ENCODE measurements at regions not wholly inside any gene's neighbourhood (a gene's known extent, or its start where the extent isn't known, plus 50 kb on each side); places are given as distances from the start of the nearest gene placed in this dataset.

GRCh38 chr5:97628031-97628430, 445.0 kb upstream of the RIOK2 start:
- H3K36me3 ChIP-seq (ENCODE audit: insufficient read depth), result no peaks in the 10 kb centered on the region
- no peaks in the 10 kb centered on the region for H3K79me2 ChIP-seq (ENCODE audit: insufficient read depth, low read depth)
- no peaks in the 10 kb centered on the region for H4K20me1 ChIP-seq (ENCODE audit: insufficient read depth)
- H3K9ac ChIP-seq, result no peak overlapping the region
- no peak for TF ChIP-seq CTCF (conservative IDR thresholded peaks at IDR 0.05; ENCODE audit: low read depth, low read length)
- H3K27ac ChIP-seq, result no peak overlapping the region
- H2AFZ ChIP-seq (ENCODE audit: low read depth), result no peak overlapping the region
- no peak overlapping the region for H3K4me3 ChIP-seq (IDR thresholded peaks at IDR 0.05; ENCODE audit: insufficient read depth, low read depth, low read length)
- H3K27me3 ChIP-seq (ENCODE audit: insufficient read depth, low read depth), result no peaks in the 10 kb centered on the region
- H3K4me1 ChIP-seq (ENCODE audit: low read depth, poor library complexity, severe bottlenecking), result peaks cover 8% of the 10 kb centered on the region
- H3K4me2 ChIP-seq, result no peak overlapping the region

GRCh38 chr5:97628807-97629206, 445.8 kb upstream of the RIOK2 start:
- Histone ChIP-seq H3K4me2 (no peak overlapping the region), H3K27me3 (ENCODE audit: insufficient read depth, low read depth) (no peaks in the 10 kb centered on the region), H2AFZ (ENCODE audit: low read depth) (no peak overlapping the region), H4K20me1 (ENCODE audit: insufficient read depth) (no peaks in the 10 kb centered on the region), H3K4me3 (IDR thresholded peaks at IDR 0.05; ENCODE audit: insufficient read depth, low read depth, low read length) (no peak overlapping the region), H3K79me2 (ENCODE audit: insufficient read depth, low read depth) (no peaks in the 10 kb centered on the region), H3K27ac (no peak overlapping the region), H3K4me1 (ENCODE audit: low read depth, poor library complexity, severe bottlenecking) (peaks cover under 1% of the 10 kb centered on the region), H3K36me3 (ENCODE audit: insufficient read depth) (no peaks in the 10 kb centered on the region), H3K9ac (no peak overlapping the region)
- no peak for TF ChIP-seq CTCF (conservative IDR thresholded peaks at IDR 0.05; ENCODE audit: low read depth, low read length)

- Histone ChIP-seq H3K79me2 (ENCODE audit: insufficient read depth, low read depth) (no peaks in the 10 kb centered on the region), H3K27ac (no peak overlapping the region), H2AFZ (ENCODE audit: low read depth) (no peak overlapping the region), H3K4me2 (no peak overlapping the region), H3K4me1 (ENCODE audit: low read depth, poor library complexity, severe bottlenecking) (no peaks in the 10 kb centered on the region), H3K36me3 (ENCODE audit: insufficient read depth) (no peaks in the 10 kb centered on the region), H3K27me3 (ENCODE audit: insufficient read depth, low read depth) (no peaks in the 10 kb centered on the region), H3K9ac (no peak overlapping the region), H3K4me3 (IDR thresholded peaks at IDR 0.05; ENCODE audit: insufficient read depth, low read depth, low read length) (no peak overlapping the region), H4K20me1 (ENCODE audit: insufficient read depth) (no peaks in the 10 kb centered on the region)
- no peak for TF ChIP-seq CTCF (conservative IDR thresholded peaks at IDR 0.05; ENCODE audit: low read depth, low read length)
Measured at GRCh38 chr5:97629276-97629675, 446.2 kb upstream of the RIOK2 start.

GRCh38 chr5:97635553-97635952, 452.5 kb upstream of the RIOK2 start:
- no peak overlapping the region for H3K4me2 ChIP-seq
- H4K20me1 ChIP-seq (ENCODE audit: insufficient read depth), result no peaks in the 10 kb centered on the region
- no peak overlapping the region for H2AFZ ChIP-seq (ENCODE audit: low read depth)
- H3K9ac ChIP-seq, result no peak overlapping the region
- H3K4me1 ChIP-seq (ENCODE audit: low read depth, poor library complexity, severe bottlenecking), result peaks cover 4% of the 10 kb centered on the region
- no peaks in the 10 kb centered on the region for H3K36me3 ChIP-seq (ENCODE audit: insufficient read depth)
- H3K27me3 ChIP-seq (ENCODE audit: insufficient read depth, low read depth), result no peaks in the 10 kb centered on the region
- no peaks in the 10 kb centered on the region for H3K79me2 ChIP-seq (ENCODE audit: insufficient read depth, low read depth)
- H3K27ac ChIP-seq, result no peak overlapping the region
- no peak overlapping the region for H3K4me3 ChIP-seq (IDR thresholded peaks at IDR 0.05; ENCODE audit: insufficient read depth, low read depth, low read length)
- TF ChIP-seq CTCF (conservative IDR thresholded peaks at IDR 0.05; ENCODE audit: low read depth, low read length), result no peak

GRCh38 chr5:97636766-97637165, 453.7 kb upstream of the RIOK2 start:
- Histone ChIP-seq H3K79me2 (ENCODE audit: insufficient read depth, low read depth) (no peaks in the 10 kb centered on the region), H3K27me3 (ENCODE audit: insufficient read depth, low read depth) (no peaks in the 10 kb centered on the region), H3K27ac (no peak overlapping the region), H3K9ac (no peak overlapping the region), H4K20me1 (ENCODE audit: insufficient read depth) (no peaks in the 10 kb centered on the region), H3K36me3 (ENCODE audit: insufficient read depth) (no peaks in the 10 kb centered on the region), H3K4me3 (IDR thresholded peaks at IDR 0.05; ENCODE audit: insufficient read depth, low read depth, low read length) (no peak overlapping the region), H3K4me2 (no peak overlapping the region), H2AFZ (ENCODE audit: low read depth) (no peak overlapping the region), H3K4me1 (ENCODE audit: low read depth, poor library complexity, severe bottlenecking) (peaks cover 4% of the 10 kb centered on the region)
- TF ChIP-seq CTCF (conservative IDR thresholded peaks at IDR 0.05; ENCODE audit: low read depth, low read length), result no peak

Data from KMS-11 (cell line).